DMS153 treated with DMSO at 0.1 percent for 48 hours (cell line): ENCODE measurements at regions not wholly inside any gene's neighbourhood (a gene's known extent, or its start where the extent isn't known, plus 50 kb on each side); places are given as distances from the start of the nearest gene placed in this dataset.

Experiments used
- DNase-seq: peaks from one replicate; lab custom pipeline; 2025; ENCODE audit not compliant: unreplicated experiment; lab: John Stamatoyannopoulos, UW

GRCh38 chr4:36786519-36786918 lies 458.0 kb upstream of the NWD2 start:
- DNase-seq, result no peak

GRCh38 chr4:36794716-36795115 lies 449.8 kb upstream of the NWD2 start:
- no peak for DNase-seq

- no peak for DNase-seq
Measured at GRCh38 chr4:36812149-36812548, 432.4 kb upstream of the NWD2 start.

GRCh38 chr4:36815536-36815935 lies 429.0 kb upstream of the NWD2 start:
- no peak for DNase-seq

GRCh38 chr4:36823199-36823967 lies 421.2 kb upstream of the NWD2 start:
- no peak for DNase-seq

GRCh38 chr4:36824682-36825081 lies 419.9 kb upstream of the NWD2 start:
- no peak for DNase-seq

GRCh38 chr4:36835246-36835645 lies 409.3 kb upstream of the NWD2 start:
- no peak for DNase-seq

- DNase-seq, result no peak
Measured at GRCh38 chr4:36841583-36842326, 402.8 kb upstream of the NWD2 start.

- no peak for DNase-seq
Measured at GRCh38 chr4:36844448-36844847, 400.1 kb upstream of the NWD2 start.

GRCh38 chr4:36852856-36853255 lies 391.7 kb upstream of the NWD2 start:
- no peak for DNase-seq

- DNase-seq, result no peak
Measured at GRCh38 chr4:36854554-36854953, 390.0 kb upstream of the NWD2 start.

GRCh38 chr4:36863601-36864000 lies 380.9 kb upstream of the NWD2 start:
- no peak for DNase-seq

- DNase-seq, result no peak
Measured at GRCh38 chr4:36870121-36870520, 374.4 kb upstream of the NWD2 start.

GRCh38 chr4:36872679-36873078 lies 371.9 kb upstream of the NWD2 start:
- DNase-seq, result no peak

- no peak for DNase-seq
Measured at GRCh38 chr4:36884151-36884550, 360.4 kb upstream of the NWD2 start.

- DNase-seq, result no peak
Measured at GRCh38 chr4:36891971-36892370, 352.6 kb upstream of the NWD2 start.

- DNase-seq, result no peak
Measured at GRCh38 chr4:36900446-36900987, 344.0 kb upstream of the NWD2 start.

GRCh38 chr4:36904823-36905222 lies 339.7 kb upstream of the NWD2 start:
- DNase-seq, result no peak

GRCh38 chr4:36914106-36914505 lies 330.4 kb upstream of the NWD2 start:
- no peak for DNase-seq

GRCh38 chr4:36915717-36916116 lies 328.8 kb upstream of the NWD2 start:
- DNase-seq, result no peak

GRCh38 chr4:36917413-36917812 lies 327.1 kb upstream of the NWD2 start:
- no peak for DNase-seq

- DNase-seq, result no peak
Measured at GRCh38 chr4:36919721-36920120, 324.8 kb upstream of the NWD2 start.
